ENCODE measurements at regions not wholly inside any gene's neighbourhood (a gene's known extent, or its start where the extent isn't known, plus 50 kb on each side); places are given as distances from the start of the nearest gene placed in this dataset.

- no peaks in the 10 kb centered on the region for H3K36me3 Mint-ChIP-seq (ENCODE audit: low read depth)
Measured at GRCh38 chr18:45167631-45168280, 447.5 kb upstream of the SLC14A2 start.

GRCh38 chr18:45168866-45169600 is 446.2 kb upstream of the SLC14A2 start:
- no peaks in the 10 kb centered on the region for H3K36me3 Mint-ChIP-seq (ENCODE audit: low read depth)
- CTCF ChIA-PET = no interaction called here
- no peak for TF ChIP-seq CTCF (IDR thresholded peaks at IDR 0.05)
- H3K27me3 Mint-ChIP-seq = no peaks in the 10 kb centered on the region
- Histone ChIP-seq H3K9me3 (ENCODE audit: control insufficient read depth in 1 of 2, insufficient read depth in 1 of 2, low read length in 2 of 2) (peaks cover 0 to 3% of the 10 kb centered on the region in 2 experiments), H3K36me3 (ENCODE audit: insufficient read depth, low read length) (no peaks in the 10 kb centered on the region), H3K4me3 (ENCODE audit: low read length) (no peak overlapping the region), H3K4me1 (ENCODE audit: insufficient read depth, low read length) (no peaks in the 10 kb centered on the region), H3K27me3 (ENCODE audit: control insufficient read depth in 1 of 2, insufficient read depth in 2 of 2, low read length in 2 of 2) (no peaks in the 10 kb centered on the region), H3K27ac (ENCODE audit: low read depth in 1 of 2, low read length in 2 of 2) (no peak overlapping the region)
- POLR2A ChIA-PET = no interaction called here
- no peaks in the 10 kb centered on the region for H3K9me3 Mint-ChIP-seq
- H3K4me1 Mint-ChIP-seq (ENCODE audit: low read depth) = no peaks in the 10 kb centered on the region
- DNase-seq = no peak
- no peak overlapping the region for H3K4me3 Mint-ChIP-seq
- intact Hi-C loops (cut with DNase I, micrococcal nuclease) = no loop called here
- H3K27ac Mint-ChIP-seq = no peak overlapping the region
- no peak for ATAC-seq (ENCODE audit: poor library complexity)

More at GRCh38 chr18:45167631-45168280, 447.5 kb upstream of the SLC14A2 start:
- no peaks in the 10 kb centered on the region for H3K9me3 Mint-ChIP-seq
- ATAC-seq (ENCODE audit: poor library complexity) = no peak
- H3K4me3 ChIP-seq (ENCODE audit: low read length) = no peak overlapping the region
- no peak overlapping the region for H3K27ac Mint-ChIP-seq
- H3K27me3 ChIP-seq (ENCODE audit: control insufficient read depth in 1 of 2, insufficient read depth in 2 of 2, low read length in 2 of 2) = no peaks in the 10 kb centered on the region
- intact Hi-C loops (cut with DNase I, micrococcal nuclease) = no loop called here
- H3K36me3 ChIP-seq (ENCODE audit: insufficient read depth, low read length) = no peaks in the 10 kb centered on the region
- TF ChIP-seq CTCF (IDR thresholded peaks at IDR 0.05) = no peak
- CTCF ChIA-PET = no interaction called here
- DNase-seq = no peak
- POLR2A ChIA-PET = no interaction called here
- peaks cover 0 to 3% of the 10 kb centered on the region in 2 experiments for H3K9me3 ChIP-seq (ENCODE audit: control insufficient read depth in 1 of 2, insufficient read depth in 1 of 2, low read length in 2 of 2)
- no peaks in the 10 kb centered on the region for H3K27me3 Mint-ChIP-seq
- no peaks in the 10 kb centered on the region for H3K4me1 Mint-ChIP-seq (ENCODE audit: low read depth)
- no peaks in the 10 kb centered on the region for H3K4me1 ChIP-seq (ENCODE audit: insufficient read depth, low read length)
- H3K27ac ChIP-seq (ENCODE audit: low read depth in 1 of 2, low read length in 2 of 2) = no peak overlapping the region
- H3K4me3 Mint-ChIP-seq = no peak overlapping the region

- H3K36me3 Mint-ChIP-seq (ENCODE audit: low read depth) = no peaks in the 10 kb centered on the region
- no peaks in the 10 kb centered on the region for H3K4me1 Mint-ChIP-seq (ENCODE audit: low read depth)
- ATAC-seq (ENCODE audit: poor library complexity) = no peak
- peak in 2 of 14 experiments; percentile 8 to 27 for DNase-seq
- no peaks in the 10 kb centered on the region for H3K27me3 ChIP-seq (ENCODE audit: control insufficient read depth in 1 of 2, insufficient read depth in 2 of 2, low read length in 2 of 2)
- TF ChIP-seq CTCF (IDR thresholded peaks at IDR 0.05) = no peak
- H3K4me3 Mint-ChIP-seq = no peak overlapping the region
- H3K4me1 ChIP-seq (ENCODE audit: insufficient read depth, low read length) = no peaks in the 10 kb centered on the region
- intact Hi-C loops (cut with DNase I, micrococcal nuclease) = no loop called here
- H3K27me3 Mint-ChIP-seq = no peaks in the 10 kb centered on the region
- no peaks in the 10 kb centered on the region for H3K36me3 ChIP-seq (ENCODE audit: insufficient read depth, low read length)
- H3K27ac Mint-ChIP-seq = no peak overlapping the region
- CTCF ChIA-PET = no interaction called here
- POLR2A ChIA-PET = no interaction called here
- no peaks in the 10 kb centered on the region for H3K9me3 Mint-ChIP-seq
- no peak overlapping the region for H3K27ac ChIP-seq (ENCODE audit: low read depth in 1 of 2, low read length in 2 of 2)
- peaks cover 0 to 3% of the 10 kb centered on the region in 2 experiments for H3K9me3 ChIP-seq (ENCODE audit: control insufficient read depth in 1 of 2, insufficient read depth in 1 of 2, low read length in 2 of 2)
- H3K4me3 ChIP-seq (ENCODE audit: low read length) = no peak overlapping the region
Measured at GRCh38 chr18:45169610-45170009, 445.7 kb upstream of the SLC14A2 start.
